ENCODE measurements at regions not wholly inside any gene's neighbourhood (a gene's known extent, or its start where the extent isn't known, plus 50 kb on each side); places are given as distances from the start of the nearest gene placed in this dataset.
A peak's percentile ranks its signal among the peaks of the same experiment; 100 is the strongest.

DNA sequence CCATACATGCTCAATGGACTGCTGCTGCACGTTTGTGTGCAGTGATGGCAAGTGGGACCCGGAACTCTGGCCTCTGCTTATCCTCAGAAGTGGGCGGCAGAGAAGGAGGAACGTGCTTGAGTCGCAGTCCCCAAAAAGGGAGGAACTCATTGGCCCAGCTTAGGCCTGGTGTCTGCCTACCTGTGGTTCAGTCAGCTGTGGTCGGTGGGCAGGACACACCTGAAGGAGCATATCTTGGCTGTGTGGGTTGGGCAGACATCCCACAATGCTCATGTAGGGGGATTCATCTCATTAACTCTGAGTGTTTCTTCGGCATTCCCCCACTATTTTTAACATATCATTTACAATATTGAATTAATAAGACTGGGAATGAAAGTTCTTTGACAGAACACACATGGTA is 122.9 kb upstream of the IL12B start:
- no peak for DNase-seq (ENCODE audit: low read depth in 2 of 2)

- DNase-seq (ENCODE audit: low read depth in 2 of 2) = no peak
Observed at GRCh38 chr5:159456261-159456660, 126.0 kb upstream of the IL12B start.

DNA sequence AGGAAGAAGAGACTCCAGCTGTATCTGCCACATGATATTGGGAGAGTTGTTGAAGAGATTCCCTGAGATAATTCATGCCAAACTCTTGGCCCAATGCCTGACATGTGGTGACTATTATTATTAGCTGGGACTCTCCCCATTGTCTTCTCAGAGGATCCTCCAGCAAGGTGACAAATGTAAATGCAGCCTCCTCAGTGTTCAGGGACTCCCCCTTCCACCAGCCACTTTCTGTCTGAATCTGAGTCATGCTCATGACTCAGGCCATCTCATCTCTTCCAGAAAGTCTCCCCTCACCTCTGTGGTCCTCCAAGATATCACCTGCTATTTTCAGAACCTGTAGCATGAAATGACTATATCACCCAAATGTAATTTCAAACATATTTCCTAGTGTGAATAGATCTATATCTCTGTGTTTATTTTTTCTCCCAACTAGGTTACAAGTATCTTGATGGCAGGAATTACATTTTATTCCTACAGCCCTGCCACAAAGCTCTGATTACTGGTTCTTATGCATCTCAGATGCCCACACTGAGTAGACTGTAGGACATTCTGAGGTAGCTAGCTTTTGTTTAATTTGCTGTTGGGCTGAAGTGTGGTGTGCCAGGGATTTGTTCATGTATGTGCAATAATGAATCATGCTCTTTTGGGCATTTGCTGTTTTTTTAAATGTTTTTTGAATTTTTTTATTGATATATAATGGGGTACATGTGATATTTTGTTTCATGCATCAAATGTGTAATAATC is 126.6 kb upstream of the IL12B start:
- peak; percentile 30 to 31 for DNase-seq (ENCODE audit: low read depth in 2 of 2)

DNA sequence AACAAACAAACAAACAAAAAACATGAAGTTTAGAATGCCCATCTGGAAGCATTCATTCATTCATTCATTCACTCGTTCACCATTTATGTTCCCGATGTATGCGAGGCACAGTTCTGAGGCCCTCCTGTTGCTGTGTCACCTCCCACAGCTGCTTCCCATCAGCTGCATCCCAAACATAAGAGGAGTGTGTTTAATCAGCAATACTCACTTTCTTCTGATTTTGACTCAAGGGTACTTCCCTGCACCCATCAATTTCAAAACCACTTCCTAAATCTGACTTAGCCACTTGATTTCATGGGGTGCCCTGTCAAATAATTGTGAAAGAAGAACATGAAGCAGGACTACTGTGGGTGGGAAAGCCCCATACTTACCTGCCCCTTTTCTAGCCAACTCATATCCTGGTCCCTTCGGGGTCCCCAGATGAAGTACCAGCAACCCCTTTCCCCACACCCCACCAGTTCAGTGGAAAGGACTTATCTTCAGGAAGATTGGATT is 128.0 kb upstream of the IL12B start:
- DNase-seq (ENCODE audit: low read depth in 2 of 2) = no peak

DNA sequence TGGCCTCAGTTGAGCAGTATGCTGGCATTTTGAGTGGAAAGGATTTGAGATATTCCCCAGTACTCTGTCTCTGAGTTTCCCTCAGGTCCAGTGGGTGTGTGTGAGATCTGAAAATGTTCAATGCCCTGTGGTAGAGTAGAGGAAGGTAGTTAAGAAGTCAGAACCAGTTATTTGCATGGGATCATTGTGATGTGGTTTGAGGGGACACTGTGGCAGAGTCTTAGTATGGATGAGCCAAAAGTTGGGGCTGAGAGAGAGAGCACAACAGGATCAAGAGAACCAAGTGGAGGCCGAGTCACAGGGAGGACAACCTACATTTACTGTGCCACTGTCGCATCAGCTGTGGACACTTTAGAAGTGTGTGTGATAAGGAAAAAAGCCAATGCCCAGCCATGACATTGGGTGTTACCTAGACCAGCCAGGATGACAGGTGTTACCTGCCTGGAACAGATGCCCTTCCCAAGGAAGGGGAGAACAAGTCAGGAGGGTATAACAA is 128.9 kb upstream of the IL12B start:
- no peak for DNase-seq (ENCODE audit: low read depth in 2 of 2)

DNA sequence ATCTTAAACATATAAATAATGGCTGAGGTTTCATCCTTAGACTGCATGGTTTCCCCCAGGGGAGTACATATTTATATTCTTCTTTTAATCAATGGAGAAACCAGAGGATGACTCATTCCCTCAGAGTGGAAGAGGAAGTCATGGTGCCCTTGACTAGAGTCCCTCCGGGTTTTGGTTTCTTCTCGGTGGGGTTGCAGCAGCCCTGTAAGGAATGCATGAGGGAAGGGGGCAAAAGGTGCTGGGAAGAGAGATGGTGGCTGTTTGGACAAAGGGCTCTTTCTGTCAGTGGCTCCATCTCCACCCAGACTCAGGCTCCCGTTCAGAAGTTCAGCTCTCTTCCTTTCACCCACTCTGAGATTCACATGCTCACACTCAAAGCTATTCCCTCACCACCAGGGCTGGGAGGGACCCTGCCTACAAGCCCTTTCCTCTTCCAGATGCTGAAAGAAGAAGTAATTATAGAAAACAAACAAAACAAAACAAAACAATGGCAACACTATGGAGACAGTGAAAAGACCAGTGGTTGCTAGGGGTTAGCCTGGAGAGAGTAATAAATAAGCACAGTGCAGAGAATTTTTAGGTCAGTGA is 129.8 kb upstream of the IL12B start:
- DNase-seq (ENCODE audit: low read depth in 2 of 2) = no peak

- DNase-seq (ENCODE audit: low read depth in 2 of 2) = no peak
Observed at GRCh38 chr5:159463590-159464321, 133.5 kb upstream of the IL12B start.

DNA sequence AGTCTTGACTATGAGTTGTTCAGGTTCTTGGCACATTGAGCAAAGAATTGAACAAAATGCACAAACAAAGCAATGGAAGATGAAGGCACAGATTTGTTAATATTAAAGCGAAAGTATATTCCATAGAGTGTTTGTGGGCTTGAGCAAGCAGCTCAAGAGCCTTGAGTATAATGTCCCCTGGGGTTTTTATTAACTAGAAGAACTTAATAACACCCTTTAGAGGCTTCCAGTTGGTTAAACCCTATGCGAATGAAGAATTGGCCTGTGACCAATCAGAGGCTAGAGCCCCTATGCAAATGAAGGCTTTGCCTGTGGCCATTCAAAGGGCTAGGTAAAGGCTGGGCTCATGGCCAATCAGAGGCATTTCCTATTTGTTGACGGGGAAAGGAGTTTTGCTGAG is 135.3 kb upstream of the IL12B start:
- no peak for DNase-seq (ENCODE audit: low read depth in 2 of 2)

DNA sequence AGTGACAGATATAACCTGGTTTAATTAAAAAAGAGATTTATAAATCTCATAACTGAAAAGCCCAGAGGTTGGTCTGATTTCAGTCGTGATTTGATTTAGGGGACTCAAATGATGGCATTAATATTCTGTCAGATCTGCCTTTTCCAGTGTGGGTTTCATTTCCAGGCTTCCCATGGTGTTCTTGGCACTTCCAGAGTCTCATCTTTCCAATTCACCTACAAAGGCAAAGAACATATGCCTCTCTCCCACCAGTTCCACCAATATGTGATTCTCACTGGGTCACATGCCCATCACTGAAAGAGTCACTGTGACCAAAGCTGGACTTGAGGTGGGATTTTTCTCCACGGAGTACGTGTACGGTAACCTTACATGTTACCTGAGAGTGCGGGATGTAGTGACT is 137.4 kb upstream of the IL12B start:
- DNase-seq (ENCODE audit: low read depth in 2 of 2) = no peak

DNA sequence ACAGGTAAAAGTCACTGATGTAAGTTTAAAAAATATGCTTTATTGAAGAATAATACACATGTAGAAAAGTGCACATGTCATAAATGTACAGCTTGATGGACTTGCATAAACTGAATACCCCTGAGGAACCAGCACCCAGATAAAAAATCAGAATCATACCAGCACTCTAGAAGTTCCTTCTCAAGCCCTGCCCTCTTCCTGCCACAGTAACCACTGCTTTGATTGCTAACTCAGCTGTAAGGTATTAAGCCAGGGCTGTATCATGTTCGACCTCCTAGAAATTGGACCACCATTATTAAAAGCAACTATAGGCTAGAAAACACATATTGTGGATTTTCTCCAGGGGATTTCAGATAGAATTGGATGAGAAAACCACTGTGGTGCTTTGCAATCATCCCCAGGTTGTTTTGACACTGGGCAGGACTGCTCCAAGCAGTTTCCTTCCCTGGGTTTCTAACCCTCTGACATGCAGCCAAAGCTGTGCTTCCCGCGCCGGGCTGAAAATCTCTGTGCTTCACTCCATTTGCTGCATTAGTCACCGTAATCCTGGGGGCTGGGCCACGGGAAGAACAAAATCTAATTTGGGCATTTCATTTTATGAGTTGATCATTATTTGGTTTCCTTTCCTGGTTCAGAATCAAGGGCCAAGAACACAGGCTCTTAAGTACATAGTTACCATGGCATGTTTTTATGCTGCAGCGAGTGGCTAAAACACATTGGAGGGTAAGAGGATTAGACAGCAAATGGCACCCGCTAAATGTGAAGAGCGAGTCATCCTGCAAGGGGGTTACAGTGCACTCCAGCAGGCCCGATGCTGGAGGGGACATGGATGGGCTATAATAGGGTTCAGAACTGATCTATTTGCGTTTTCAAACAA is 139.4 kb upstream of the IL12B start:
- DNase-seq (ENCODE audit: low read depth in 2 of 2) = peak in 1 of 2 donors; percentile 18

GRCh38 chr5:159471904-159472303 is 141.6 kb upstream of the IL12B start:
- no peak for DNase-seq (ENCODE audit: low read depth in 2 of 2)

- no peak for DNase-seq (ENCODE audit: low read depth in 2 of 2)
Observed at GRCh38 chr5:159475026-159475425, 144.7 kb upstream of the IL12B start.

- no peak for DNase-seq (ENCODE audit: low read depth in 2 of 2)
Observed at GRCh38 chr5:159478950-159479349, 148.7 kb upstream of the IL12B start.

GRCh38 chr5:159480849-159481248 is 150.6 kb upstream of the IL12B start:
- DNase-seq (ENCODE audit: low read depth in 2 of 2) = no peak

- no peak for DNase-seq (ENCODE audit: low read depth in 2 of 2)
Observed at GRCh38 chr5:159481751-159482150, 151.5 kb upstream of the IL12B start.

DNA sequence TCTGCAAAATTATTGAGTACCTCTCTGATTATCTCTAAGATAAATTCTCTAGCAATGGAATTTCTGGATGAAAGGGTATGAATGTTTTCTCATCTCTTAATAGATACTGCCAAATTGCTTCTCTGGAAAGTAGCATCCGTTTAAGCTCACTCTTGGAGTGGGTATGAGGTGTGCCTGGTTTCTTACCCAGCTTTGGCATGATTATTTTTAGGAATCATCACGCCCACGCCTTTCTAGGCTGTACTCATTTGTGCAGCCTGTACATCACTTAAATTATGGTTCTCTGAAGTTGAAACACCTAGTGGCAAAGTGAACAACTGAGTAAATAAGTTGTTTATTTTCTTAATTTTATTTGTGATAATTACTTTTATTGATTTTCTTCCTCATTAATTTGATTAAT is 156.5 kb upstream of the IL12B start:
- no peak for DNase-seq (ENCODE audit: low read depth in 2 of 2)

- no peak for DNase-seq (ENCODE audit: low read depth in 2 of 2)
Observed at GRCh38 chr5:159488516-159488915, 158.2 kb upstream of the IL12B start.

DNA sequence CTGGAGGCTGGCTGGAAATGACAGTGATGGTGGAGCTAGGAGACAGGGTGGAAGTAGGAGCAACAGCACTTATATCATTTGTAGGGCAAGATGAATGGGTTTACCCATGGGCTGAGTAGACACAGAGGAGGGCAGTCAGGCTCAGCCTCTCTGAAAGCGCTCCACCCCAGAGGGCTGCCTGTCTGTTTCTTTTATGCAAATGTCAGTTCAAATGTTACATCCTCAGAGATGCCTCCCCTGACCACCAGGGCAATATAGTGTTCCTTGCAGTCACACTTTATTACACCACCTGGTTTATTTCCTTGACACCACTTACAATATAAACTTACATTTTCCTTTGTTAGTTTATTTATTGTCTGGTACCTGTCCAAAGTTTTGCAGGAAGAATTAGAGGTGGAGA is 159.5 kb upstream of the IL12B start:
- no peak for DNase-seq (ENCODE audit: low read depth in 2 of 2)

DNA sequence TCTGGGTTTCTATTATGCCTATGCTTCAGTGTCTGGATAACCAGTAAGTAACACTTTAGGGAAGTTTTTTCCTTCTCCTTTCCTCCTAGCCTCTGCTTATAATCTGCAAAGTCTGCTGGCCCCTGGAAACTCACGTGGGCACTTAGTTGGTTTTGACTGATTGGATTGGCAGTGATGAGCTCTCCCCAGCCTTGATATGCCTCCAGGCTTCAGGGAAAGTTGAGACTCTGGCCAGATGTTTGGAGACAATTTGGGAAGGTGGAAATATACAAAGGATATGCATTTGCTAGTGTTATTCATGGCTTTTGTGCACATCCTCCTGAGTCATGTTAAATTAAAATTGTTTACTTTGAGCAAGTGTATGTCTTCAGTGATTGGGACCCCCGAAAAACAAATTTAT is 160.2 kb upstream of the IL12B start:
- DNase-seq (ENCODE audit: low read depth in 2 of 2) = no peak

DNA sequence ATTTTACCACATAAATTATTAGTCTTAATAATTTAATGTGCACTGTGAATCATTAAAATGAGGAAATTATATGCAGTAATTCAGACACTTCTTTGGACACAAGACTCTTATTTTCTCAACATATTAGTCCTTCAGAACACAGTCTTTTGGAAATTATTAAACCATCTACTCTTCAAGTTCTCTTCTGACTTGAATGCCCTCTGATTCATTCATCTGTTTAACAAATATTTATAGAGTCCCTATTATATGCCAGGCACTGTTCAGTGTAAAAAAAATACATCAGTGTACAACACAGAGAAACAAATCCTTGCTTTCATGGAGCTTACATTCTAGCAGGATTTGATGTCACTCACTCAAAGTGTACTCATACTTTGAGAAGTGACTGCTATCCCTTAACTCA is 163.4 kb upstream of the IL12B start:
- no peak for DNase-seq (ENCODE audit: low read depth in 2 of 2)

DNA sequence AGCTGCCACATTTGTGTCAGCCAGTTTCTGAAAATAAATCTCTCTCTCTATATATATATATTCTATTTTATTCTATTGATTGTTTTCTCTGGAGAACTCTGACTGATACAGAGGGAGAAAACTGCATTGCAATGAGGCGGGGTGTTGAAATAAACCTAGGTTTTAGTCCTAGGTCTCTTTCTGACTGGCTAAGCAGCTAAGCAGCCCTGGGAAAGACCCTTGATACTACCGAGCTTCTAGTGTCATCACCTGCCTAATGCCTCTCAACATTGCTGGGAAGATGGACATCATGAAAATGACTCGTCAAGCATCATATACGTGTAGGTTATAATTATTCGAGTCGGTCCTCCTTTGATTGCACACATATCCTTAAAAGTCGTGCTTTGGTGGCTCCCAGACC is 166.5 kb upstream of the IL12B start:
- DNase-seq (ENCODE audit: low read depth in 2 of 2) = no peak

DNA sequence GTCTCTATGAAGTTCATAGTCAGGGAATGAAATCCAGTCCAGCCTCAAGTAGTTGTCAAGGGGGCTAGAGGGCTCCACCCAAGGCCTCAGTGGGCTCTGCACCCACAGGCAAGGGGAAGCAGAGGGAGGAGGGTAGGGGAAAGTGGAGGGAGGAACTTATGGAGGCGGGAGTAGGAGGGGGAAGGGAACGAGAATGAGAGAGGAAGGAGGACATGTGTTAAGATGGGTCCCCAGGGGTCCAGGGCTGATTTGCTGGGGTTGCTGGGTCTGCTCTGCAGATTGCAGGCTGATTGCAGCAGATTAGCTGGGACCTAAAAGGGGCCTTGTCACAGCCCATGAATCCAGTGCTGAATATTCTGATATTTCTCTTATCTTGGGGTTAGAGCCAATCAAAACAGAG is 166.9 kb upstream of the IL12B start:
- DNase-seq (ENCODE audit: low read depth in 2 of 2) = no peak
